Activated CD4-positive, alpha-beta T cell treated with anti-CD3 and anti-CD28 coated beads, Interleukin-2, Interleukin-4, amounts not matched to agents 100 ng/mL and 50 ng/mL, durations not matched to agents 16 hours and 8 hours (primary cell): ENCODE measurements at regions not wholly inside any gene's neighbourhood (a gene's known extent, or its start where the extent isn't known, plus 50 kb on each side); places are given as distances from the start of the nearest gene placed in this dataset.

Experiments used
- DNase-seq: peaks from one replicate; pipeline ENCODE4 v3.0.0-alpha.2; 2020; ENCODE audit warnings: low spot score

DNA sequence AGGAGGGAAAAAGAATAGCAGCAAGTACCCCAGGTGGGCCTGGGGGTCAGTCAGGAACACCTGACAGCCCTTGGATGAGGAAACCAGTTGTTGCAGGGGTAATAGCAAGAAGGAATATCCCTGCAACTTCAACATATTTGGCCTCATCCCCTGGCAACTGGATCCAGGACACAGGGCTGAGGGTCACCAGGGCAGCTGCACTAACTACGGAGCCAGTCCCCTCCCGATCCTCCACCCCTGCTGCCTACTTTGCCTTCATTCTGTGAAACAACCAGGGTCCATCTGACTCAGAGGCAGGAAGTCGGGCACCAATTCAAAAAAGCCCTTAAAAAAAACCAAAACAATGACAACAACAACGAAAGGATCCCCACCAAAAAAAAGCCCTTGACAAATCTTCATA lies 52.9 kb downstream of the FRMPD3 start:
- DNase-seq: no peak

- no peak for DNase-seq
These were observed 54.6 kb downstream of the FRMPD3 start for GRCh38 chrX:107504006-107504405.

DNA sequence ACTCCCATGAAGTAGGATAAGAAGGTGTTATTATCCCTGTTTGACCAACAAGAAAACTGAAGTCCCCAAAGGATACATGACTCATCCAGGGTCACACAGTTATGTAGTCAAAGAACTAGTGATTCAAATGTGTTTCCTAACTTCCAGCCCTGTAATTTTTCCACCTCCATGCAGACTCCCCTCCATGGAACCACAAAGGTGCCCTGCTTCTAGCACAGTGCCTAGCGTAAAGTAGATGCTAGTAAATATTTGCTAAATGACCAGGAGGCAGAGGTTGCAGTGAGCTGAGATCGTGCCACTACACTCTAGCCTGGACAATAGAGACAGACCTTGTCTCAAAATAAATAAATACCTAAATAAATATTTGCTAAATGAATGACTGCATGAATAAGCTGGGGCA lies 55.8 kb downstream of the FRMPD3 start:
- no peak for DNase-seq

- DNase-seq: no peak
These were observed 57.2 kb downstream of the FRMPD3 start for GRCh38 chrX:107506596-107507031.

DNA sequence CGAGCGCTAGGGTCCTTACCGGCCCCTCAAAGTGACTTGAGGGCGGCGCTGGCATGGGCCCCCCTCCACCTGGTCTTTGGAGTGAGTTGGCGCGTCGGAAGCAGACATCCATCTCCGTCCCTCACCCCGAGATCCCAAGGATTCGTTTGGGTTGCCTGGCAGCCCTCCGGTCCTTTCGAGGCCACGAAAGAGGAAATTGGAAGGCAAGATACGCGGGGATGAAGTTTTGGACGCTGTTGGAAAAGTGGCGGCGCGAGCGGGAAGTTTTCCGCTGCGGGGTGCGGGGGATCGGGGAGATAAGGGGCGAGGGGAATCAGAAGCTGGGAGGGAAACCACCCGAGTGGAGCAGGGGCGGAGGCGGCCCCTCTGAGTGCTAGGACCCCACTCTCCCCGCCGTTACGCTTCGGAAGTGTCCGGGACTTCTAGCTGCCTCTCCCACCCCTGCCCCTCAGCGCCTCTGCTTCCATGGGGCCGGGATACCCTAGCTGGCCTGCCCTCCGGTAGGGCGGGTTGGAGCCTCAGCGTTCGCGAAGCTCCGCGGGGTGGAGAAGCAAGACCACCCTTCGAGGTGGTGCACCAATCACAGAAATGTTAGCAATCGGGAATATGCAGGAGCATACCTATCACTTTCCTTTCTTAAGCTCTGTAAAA lies 57.8 kb downstream of the FRMPD3 start:
- no peak for DNase-seq

DNA sequence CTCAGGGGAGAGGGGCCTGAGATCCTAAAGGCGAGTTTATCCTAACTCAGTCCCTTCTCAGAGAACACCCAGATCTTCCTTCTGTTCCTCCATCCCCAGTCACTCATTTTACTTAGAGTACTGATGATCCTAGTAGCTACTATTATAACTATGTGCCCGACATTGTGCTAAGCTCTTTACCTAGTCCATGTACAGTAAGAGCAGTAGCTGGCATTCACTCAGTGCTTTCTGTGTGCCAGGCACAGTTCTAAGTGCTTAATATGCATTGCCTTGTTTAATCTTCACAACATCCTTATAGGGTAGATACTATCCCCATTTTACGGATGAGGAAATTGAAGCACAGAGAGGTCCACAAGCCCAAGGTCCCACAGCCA lies 58.3 kb downstream of the FRMPD3 start:
- DNase-seq: no peak

DNA sequence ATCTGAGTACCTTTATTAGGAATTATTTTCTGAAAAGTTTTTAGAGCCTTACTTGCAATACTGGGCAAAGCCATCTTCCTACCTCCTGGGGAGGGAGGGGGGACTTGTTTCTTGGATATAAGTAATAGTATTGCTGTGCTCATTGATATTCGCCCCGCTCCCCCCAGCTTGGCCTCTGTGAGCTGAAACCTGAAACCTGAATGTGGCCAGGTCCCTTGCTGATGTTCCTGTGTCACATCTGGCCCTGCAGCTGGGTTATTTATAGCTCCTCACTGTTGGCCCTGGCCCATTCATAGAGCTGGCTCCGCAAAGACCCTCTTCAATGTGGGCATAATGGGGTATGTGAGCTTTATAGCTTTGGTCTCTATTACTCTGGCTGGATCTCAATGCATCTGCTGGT lies 59.5 kb downstream of the FRMPD3 start:
- DNase-seq: no peak

DNA sequence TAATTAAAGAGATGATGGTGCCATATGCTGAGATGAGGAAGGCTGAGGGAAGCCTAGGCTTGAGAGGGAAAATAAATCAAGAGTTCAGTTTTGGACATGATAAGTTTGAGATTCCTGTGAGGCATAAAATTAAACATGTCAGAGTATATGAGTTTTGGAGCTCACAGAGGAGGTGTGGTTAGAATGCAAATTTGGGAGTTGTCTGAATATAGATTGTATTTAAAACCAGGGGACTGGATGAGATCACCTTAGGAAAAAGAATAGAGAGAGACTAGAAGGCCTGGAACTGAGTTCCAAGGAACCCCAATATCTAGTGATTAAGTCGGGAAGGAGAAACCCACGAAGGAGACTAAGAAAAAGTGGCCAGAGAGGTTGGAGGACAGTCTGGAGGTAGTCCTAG lies 65.5 kb downstream of the FRMPD3 start:
- no peak for DNase-seq

DNA sequence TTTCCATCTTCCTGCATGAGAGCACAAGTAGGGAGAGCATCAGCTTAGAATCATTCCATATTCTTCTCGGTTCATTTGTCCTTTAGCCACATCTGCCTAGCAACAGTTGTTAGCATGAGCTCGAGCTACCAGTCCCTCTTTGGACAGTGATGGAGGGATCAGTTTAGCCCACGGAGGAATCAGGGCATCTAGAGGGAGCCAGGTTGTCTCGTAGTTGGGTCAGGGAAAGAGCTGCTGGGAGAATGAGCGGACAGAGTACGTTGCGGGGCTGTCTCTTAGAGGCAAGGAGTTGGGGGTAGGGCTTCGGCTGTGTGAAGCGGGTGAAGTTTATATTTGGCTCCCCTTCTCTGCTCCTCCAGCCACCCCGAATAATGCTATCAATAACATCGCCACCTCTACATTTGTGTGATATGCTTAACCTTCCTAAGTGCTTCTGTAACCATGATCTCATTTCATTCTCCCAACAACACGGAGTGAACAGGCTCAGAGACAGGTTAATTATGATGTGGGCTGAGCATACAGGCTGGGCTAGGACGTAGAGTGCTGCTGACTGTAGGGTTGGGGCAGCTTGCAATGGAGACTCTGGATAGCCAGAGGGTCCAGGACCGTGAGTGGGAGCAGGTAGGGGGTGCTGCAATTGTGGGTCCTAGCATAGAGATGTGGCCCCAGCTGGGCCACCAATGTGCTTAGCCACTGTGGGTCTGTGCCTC lies 72.6 kb downstream of the FRMPD3 start:
- DNase-seq: no peak

GRCh38 chrX:107522901-107523300 lies 73.4 kb downstream of the FRMPD3 start:
- DNase-seq: no peak

DNA sequence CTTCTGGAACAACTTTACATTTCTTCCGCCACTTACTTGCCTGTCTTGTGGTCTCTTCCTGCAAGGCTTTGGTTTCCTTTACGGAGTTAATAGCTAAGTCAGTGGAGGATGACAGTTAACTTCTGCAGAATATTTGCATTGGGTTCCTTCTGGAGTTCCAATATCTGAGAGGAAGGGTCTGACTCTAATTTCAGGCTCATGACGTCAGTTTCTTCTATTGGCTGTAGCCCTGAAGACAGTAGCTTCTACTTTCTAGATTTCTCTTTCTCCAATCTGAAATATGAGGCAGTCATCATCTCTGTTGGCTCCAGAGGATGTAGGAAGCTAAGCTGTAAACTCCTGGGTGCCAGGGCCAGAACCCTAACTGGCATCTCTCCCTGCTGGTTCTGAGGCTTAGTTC lies 76.7 kb downstream of the FRMPD3 start:
- DNase-seq: no peak

GRCh38 chrX:107530141-107530540 lies 80.7 kb downstream of the FRMPD3 start:
- DNase-seq: no peak

DNA sequence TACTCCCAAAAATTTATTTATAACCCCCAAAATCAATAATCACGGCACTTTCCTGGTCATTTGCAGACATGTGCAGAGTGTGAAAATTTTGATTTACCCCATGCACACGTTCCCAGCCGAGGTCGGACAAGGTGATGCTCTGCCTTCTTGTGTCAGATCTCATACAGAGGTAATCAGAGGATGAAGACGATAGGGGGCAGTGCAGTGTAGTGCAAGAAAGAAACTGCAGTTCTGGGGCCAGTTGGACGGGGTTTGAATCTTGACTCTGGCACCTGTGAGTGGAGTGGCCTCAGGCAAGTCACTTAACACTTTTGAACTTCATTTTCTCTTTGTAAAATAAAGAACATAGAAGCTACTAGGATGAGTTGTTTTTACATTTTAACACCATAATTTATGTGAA lies 88.4 kb downstream of the FRMPD3 start:
- DNase-seq: peak; percentile 59

- DNase-seq: no peak
These were observed 87.1 kb upstream of the PRPS1 start for GRCh38 chrX:107541244-107541643.

GRCh38 chrX:107542040-107542439 lies 86.3 kb upstream of the PRPS1 start:
- no peak for DNase-seq

- no peak for DNase-seq
These were observed 85.8 kb upstream of the PRPS1 start for GRCh38 chrX:107542500-107542899.

GRCh38 chrX:107547621-107548020 lies 80.7 kb upstream of the PRPS1 start:
- no peak for DNase-seq

GRCh38 chrX:107548775-107549174 lies 79.5 kb upstream of the PRPS1 start:
- no peak for DNase-seq

DNA sequence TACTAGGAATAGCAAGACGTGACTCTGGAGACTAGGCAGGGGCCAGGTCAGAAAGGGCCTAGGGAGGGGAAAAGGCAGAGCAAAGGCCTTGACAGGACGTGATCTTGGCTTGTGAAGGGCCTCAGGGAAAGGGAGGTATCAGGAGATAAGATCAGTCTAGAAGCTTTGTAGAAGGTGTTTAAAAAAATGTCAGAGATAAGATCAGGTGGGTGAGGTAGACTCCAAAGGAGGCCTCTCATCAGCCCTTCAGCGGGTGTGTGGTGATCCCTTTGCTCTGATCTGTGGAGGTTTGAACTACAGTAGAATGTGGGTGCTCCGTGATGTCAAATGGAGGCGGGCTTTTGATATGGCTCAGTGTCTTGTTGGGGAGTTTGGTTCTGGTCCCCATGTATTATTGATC lies 78.8 kb upstream of the PRPS1 start:
- no peak for DNase-seq

DNA sequence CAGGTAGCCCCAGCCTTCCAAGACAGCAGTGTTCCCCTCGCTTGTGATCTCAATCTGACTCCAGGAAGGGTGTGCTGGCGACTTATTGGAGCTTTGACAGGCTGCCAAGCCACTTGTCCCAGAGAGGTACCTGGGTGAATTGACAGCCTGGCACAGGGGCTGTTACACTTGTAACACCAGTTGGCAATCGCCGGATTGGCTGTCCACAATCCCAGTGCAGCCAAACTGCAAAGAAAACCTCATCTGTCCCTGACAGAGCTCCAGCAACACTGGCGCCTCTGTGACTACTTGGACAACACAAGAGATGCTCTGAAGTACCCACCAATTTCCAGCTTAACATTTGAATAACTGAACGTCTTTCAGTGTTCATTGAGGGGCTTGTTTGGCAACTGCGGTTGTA lies 76.8 kb upstream of the PRPS1 start:
- DNase-seq: no peak

DNA sequence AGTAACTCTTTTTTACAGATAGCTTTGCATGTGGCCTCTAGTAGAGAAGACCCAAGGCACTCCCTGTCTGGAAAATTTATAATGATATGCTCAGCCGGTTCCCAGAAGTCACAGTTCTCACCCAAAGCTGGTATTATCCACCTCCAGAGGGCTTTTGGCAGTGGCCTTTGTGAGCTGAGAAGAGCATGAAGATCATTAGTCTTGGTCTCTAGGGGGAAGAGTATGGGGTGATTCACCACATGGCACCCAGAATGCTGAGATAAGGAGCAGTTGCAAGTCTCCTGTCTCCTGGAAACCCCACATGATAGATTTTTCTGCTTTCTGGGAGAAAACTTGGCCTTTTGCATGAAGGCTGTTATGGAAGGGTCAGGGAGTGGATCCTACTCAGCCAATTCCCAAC lies 75.4 kb upstream of the PRPS1 start:
- no peak for DNase-seq

DNA sequence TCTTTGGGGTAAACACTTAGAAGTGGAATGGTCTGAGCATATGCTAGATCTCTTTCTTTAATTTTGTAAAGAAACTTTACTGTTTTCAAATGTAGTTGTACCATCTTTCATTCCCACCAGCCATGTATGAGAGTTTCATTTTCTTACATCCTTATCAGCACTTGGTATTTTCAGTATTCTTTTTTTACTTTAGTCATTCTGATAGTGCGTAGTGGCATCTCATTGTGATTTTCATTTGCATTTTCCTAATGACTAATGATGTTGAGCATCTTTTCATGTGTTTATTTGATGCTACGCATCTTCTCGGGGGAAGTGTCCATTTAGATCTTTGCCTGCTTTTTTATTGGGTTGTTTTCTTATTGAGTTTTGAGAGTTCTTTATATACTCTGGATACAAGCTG lies 71.3 kb upstream of the PRPS1 start:
- no peak for DNase-seq

- DNase-seq: no peak
These were observed 68.8 kb upstream of the PRPS1 start for GRCh38 chrX:107559506-107559905.

- DNase-seq: no peak
These were observed 68.3 kb upstream of the PRPS1 start for GRCh38 chrX:107560041-107560440.
